ENCODE measurements at regions not wholly inside any gene's neighbourhood (a gene's known extent, or its start where the extent isn't known, plus 50 kb on each side); places are given as distances from the start of the nearest gene placed in this dataset.

DNA sequence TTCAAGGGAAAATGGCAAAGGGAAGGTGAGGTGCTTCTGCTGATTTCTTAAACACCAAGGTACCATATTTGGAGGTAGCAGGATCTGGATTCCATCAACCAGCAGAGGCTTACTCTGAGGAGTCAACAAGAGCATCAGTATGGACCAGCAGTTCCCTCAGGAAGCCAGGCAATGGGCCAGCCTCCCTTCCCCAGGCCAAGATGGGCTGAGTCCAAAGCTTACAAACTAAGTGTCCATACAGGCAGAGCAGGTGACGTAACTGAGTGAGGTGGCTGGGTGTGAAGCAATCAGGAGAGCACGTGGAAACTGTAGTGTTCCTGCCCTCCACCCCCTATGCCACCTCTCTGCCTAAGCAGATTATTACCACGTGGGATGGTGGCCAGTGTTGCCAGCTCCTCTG, 134.2 kb upstream of the HNRNPA3 start:
- BruUV-seq (replicated peaks) = no TSS peak
- no peak for TF ChIP-seq CTCF (conservative IDR thresholded peaks at IDR 0.05)
- no peak for TF ChIP-seq EZH2 (IDR thresholded peaks at IDR 0.05; ENCODE audit: low read depth)
- Histone ChIP-seq H4K20me1 (ENCODE audit: insufficient read depth) (no peaks in the 10 kb centered on the region), H3K79me2 (ENCODE audit: low read depth) (no peaks in the 10 kb centered on the region), H3K27me3 (ENCODE audit: insufficient read depth, low read depth) (no peaks in the 10 kb centered on the region), H2AFZ (no peak overlapping the region), H3K4me3 (no peak overlapping the region), H3K9me3 (ENCODE audit: insufficient read depth, low read depth) (no peaks in the 10 kb centered on the region), H3K4me1 (replicated peaks; ENCODE audit: insufficient read depth) (no peaks in the 10 kb centered on the region), H3K36me3 (ENCODE audit: low read depth) (no peaks in the 10 kb centered on the region), H3K4me2 (no peak overlapping the region), H3K27ac (no peak overlapping the region), H3F3A (ENCODE audit: insufficient read depth, low read depth) (no peaks in the 10 kb centered on the region), H3K9me2 (ENCODE audit: insufficient read depth) (peaks cover 5% of the 10 kb centered on the region; the same call in 1 of the 2 replicates)
- intact Hi-C loops (cut with micrococcal nuclease; ENCODE audit: unreplicated experiment) = no loop called here
- ChIA-PET CTCF (no interaction called here), POLR2A (ENCODE audit: unreplicated experiment) (interaction anchor here (0.6 kb wide), 1 partner anchor 85 kb away, joined by 3 read pairs; no protein-coding TSS in a partner anchor)
- DNase-seq = no peak

GRCh38 chr2:177078855-177079254, 133.7 kb upstream of the HNRNPA3 start:
- DNase-seq = no peak
- Histone ChIP-seq H2AFZ (no peak overlapping the region), H3K9me2 (ENCODE audit: insufficient read depth) (peaks cover 5% of the 10 kb centered on the region; the same call in 1 of the 2 replicates), H4K20me1 (ENCODE audit: insufficient read depth) (no peaks in the 10 kb centered on the region), H3K4me1 (replicated peaks; ENCODE audit: insufficient read depth) (no peaks in the 10 kb centered on the region), H3K9me3 (ENCODE audit: insufficient read depth, low read depth) (no peaks in the 10 kb centered on the region), H3K27ac (no peak overlapping the region), H3K36me3 (ENCODE audit: low read depth) (no peaks in the 10 kb centered on the region), H3K79me2 (ENCODE audit: low read depth) (no peaks in the 10 kb centered on the region), H3K4me3 (no peak overlapping the region), H3K27me3 (ENCODE audit: insufficient read depth, low read depth) (no peaks in the 10 kb centered on the region), H3K4me2 (no peak overlapping the region), H3F3A (ENCODE audit: insufficient read depth, low read depth) (no peaks in the 10 kb centered on the region)
- TF ChIP-seq CTCF (conservative IDR thresholded peaks at IDR 0.05) (no peak), EZH2 (IDR thresholded peaks at IDR 0.05; ENCODE audit: low read depth) (no peak)
- intact Hi-C loops (cut with micrococcal nuclease; ENCODE audit: unreplicated experiment) = no loop called here
- no TSS peak for BruUV-seq (replicated peaks)
- ChIA-PET CTCF (no interaction called here), POLR2A (ENCODE audit: unreplicated experiment) (interaction anchor here (0.6 kb wide), 1 partner anchor 86 kb away, joined by 3 read pairs; no protein-coding TSS in a partner anchor)

- no peaks in the 10 kb centered on the region for H4K20me1 ChIP-seq (ENCODE audit: insufficient read depth)
- intact Hi-C loops (cut with micrococcal nuclease; ENCODE audit: unreplicated experiment) = no loop called here
- CTCF ChIA-PET = interaction anchor here (0.6 kb wide), 1 partner anchor 68 kb away, joined by 3 read pairs; no protein-coding TSS in a partner anchor
These were observed 131.8 kb upstream of the HNRNPA3 start for GRCh38 chr2:177080746-177081284.

More at GRCh38 chr2:177080746-177081284, 131.8 kb upstream of the HNRNPA3 start:
- Histone ChIP-seq H3K4me1 (replicated peaks; ENCODE audit: insufficient read depth) (no peaks in the 10 kb centered on the region), H3F3A (ENCODE audit: insufficient read depth, low read depth) (no peaks in the 10 kb centered on the region), H3K36me3 (ENCODE audit: low read depth) (no peaks in the 10 kb centered on the region), H3K27ac (no peak overlapping the region), H3K79me2 (ENCODE audit: low read depth) (no peaks in the 10 kb centered on the region), H3K4me3 (no peak overlapping the region), H3K9me3 (ENCODE audit: insufficient read depth, low read depth) (no peaks in the 10 kb centered on the region), H3K4me2 (no peak overlapping the region), H3K27me3 (ENCODE audit: insufficient read depth, low read depth) (no peaks in the 10 kb centered on the region), H3K9me2 (ENCODE audit: insufficient read depth) (peaks cover 5% of the 10 kb centered on the region; the same call in 1 of the 2 replicates), H2AFZ (no peak overlapping the region)
- no TSS peak for BruUV-seq (replicated peaks)
- no peak for DNase-seq
- TF ChIP-seq CTCF (conservative IDR thresholded peaks at IDR 0.05) = no peak
- no peak for TF ChIP-seq EZH2 (IDR thresholded peaks at IDR 0.05; ENCODE audit: low read depth)
- POLR2A ChIA-PET (ENCODE audit: unreplicated experiment) = no interaction called here

All from PC-9 (cell line).